HEK293 (cell line): ENCODE measurements at regions not wholly inside any gene's neighbourhood (a gene's known extent, or its start where the extent isn't known, plus 50 kb on each side); places are given as distances from the start of the nearest gene placed in this dataset.

Experiments used
- CTCF ChIP-seq: fragments of 450-650 bp; formaldehyde crosslinking; IDR thresholded peaks from 2 replicates; pipeline ENCODE4 v1.5.1; 2016; ENCODE audit warnings: missing biosample characterization, missing genetic modification characterization
- ZNF416 ChIP-seq: fragments of 450-650 bp; formaldehyde crosslinking; IDR thresholded peaks from 2 replicates; pipeline ENCODE4 v1.5.1; 2016; ENCODE audit warnings: missing biosample characterization, missing genetic modification characterization
- TF ChIP-seq, protein P1 (sequence below): fragments of 450-650 bp; formaldehyde crosslinking; IDR thresholded peaks from 2 replicates; pipeline ENCODE4 v1.5.1; 2016; ENCODE audit warnings: missing biosample characterization, missing genetic modification characterization
- TF ChIP-seq, protein P2 (sequence below): fragments of 450-650 bp; IDR thresholded peaks from 2 replicates; pipeline ENCODE4 v1.5.1; 2018; ENCODE audit warnings: missing biosample characterization, mild to moderate bottlenecking, missing genetic modification characterization
- TF ChIP-seq, protein P3 (sequence below): fragments of 450-650 bp; formaldehyde crosslinking; IDR thresholded peaks from 2 replicates; pipeline ENCODE4 v1.5.1; 2016; ENCODE audit warnings: missing biosample characterization, missing genetic modification characterization, low read depth
- TF ChIP-seq, protein P4 (sequence below): fragments of 450-650 bp; formaldehyde crosslinking; conservative IDR thresholded peaks from 2 replicates; pipeline ENCODE4 v1.5.1; 2016; ENCODE audit warnings: low read depth, missing biosample characterization, missing genetic modification characterization
- TF ChIP-seq, protein P5 (sequence below): fragments of 450-650 bp; formaldehyde crosslinking; IDR thresholded peaks from 2 replicates; pipeline ENCODE4; 2016; ENCODE audit warnings: missing biosample characterization, missing genetic modification characterization

DNA sequence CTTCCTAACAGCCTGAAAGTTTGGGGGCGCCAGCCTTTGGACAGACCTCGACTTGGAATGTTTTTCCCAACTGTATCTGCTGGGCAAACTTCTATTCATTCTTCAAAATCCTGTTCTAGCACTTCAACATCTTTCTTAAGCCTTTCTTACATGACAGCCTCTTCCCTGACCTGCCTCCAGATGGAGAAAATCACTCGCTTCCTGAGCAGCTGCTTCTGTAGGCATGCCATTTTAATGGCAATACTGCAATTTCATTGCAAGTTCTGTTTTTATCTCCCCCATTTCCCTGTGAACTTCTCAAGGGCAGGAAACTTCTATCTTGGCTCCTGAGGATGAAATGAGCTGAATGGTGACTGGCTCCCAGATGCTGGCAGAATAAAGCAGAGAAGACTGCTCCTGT is 128.8 kb upstream of the ASIC2 start:
- no peak for TF ChIP-seq CTCF (tag by site-specific recombination)
- TF ChIP-seq, protein P1, sequence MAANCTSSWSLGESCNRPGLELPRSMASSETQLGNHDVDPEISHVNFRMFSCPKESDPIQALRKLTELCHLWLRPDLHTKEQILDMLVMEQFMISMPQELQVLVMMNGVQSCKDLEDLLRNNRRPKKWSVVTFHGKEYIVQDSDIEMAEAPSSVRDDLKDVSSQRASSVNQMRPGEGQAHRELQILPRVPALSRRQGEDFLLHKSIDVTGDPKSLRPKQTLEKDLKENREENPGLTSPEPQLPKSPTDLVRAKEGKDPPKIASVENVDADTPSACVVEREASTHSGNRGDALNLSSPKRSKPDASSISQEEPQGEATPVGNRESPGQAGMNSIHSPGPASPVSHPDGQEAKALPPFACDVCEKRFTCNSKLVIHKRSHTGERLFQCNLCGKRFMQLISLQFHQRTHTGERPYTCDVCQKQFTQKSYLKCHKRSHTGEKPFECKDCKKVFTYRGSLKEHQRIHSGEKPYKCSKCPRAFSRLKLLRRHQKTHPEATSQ (tag by site-specific recombination) = no peak
- no peak for TF ChIP-seq ZNF416 (tag by site-specific recombination)
- TF ChIP-seq, protein P2, sequence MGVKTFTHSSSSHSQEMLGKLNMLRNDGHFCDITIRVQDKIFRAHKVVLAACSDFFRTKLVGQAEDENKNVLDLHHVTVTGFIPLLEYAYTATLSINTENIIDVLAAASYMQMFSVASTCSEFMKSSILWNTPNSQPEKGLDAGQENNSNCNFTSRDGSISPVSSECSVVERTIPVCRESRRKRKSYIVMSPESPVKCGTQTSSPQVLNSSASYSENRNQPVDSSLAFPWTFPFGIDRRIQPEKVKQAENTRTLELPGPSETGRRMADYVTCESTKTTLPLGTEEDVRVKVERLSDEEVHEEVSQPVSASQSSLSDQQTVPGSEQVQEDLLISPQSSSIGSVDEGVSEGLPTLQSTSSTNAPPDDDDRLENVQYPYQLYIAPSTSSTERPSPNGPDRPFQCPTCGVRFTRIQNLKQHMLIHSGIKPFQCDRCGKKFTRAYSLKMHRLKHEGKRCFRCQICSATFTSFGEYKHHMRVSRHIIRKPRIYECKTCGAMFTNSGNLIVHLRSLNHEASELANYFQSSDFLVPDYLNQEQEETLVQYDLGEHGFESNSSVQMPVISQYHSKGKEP (tag by site-specific recombination) = no peak
- TF ChIP-seq, protein P3, sequence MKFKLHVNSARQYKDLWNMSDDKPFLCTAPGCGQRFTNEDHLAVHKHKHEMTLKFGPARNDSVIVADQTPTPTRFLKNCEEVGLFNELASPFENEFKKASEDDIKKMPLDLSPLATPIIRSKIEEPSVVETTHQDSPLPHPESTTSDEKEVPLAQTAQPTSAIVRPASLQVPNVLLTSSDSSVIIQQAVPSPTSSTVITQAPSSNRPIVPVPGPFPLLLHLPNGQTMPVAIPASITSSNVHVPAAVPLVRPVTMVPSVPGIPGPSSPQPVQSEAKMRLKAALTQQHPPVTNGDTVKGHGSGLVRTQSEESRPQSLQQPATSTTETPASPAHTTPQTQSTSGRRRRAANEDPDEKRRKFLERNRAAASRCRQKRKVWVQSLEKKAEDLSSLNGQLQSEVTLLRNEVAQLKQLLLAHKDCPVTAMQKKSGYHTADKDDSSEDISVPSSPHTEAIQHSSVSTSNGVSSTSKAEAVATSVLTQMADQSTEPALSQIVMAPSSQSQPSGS = no peak
- TF ChIP-seq, protein P4, sequence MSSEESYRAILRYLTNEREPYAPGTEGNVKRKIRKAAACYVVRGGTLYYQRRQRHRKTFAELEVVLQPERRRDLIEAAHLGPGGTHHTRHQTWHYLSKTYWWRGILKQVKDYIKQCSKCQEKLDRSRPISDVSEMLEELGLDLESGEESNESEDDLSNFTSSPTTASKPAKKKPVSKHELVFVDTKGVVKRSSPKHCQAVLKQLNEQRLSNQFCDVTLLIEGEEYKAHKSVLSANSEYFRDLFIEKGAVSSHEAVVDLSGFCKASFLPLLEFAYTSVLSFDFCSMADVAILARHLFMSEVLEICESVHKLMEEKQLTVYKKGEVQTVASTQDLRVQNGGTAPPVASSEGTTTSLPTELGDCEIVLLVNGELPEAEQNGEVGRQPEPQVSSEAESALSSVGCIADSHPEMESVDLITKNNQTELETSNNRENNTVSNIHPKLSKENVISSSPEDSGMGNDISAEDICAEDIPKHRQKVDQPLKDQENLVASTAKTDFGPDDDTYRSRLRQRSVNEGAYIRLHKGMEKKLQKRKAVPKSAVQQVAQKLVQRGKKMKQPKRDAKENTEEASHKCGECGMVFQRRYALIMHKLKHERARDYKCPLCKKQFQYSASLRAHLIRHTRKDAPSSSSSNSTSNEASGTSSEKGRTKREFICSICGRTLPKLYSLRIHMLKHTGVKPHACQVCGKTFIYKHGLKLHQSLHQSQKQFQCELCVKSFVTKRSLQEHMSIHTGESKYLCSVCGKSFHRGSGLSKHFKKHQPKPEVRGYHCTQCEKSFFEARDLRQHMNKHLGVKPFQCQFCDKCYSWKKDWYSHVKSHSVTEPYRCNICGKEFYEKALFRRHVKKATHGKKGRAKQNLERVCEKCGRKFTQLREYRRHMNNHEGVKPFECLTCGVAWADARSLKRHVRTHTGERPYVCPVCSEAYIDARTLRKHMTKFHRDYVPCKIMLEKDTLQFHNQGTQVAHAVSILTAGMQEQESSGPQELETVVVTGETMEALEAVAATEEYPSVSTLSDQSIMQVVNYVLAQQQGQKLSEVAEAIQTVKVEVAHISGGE (tag by site-specific recombination) = no peak
- TF ChIP-seq, protein P5, sequence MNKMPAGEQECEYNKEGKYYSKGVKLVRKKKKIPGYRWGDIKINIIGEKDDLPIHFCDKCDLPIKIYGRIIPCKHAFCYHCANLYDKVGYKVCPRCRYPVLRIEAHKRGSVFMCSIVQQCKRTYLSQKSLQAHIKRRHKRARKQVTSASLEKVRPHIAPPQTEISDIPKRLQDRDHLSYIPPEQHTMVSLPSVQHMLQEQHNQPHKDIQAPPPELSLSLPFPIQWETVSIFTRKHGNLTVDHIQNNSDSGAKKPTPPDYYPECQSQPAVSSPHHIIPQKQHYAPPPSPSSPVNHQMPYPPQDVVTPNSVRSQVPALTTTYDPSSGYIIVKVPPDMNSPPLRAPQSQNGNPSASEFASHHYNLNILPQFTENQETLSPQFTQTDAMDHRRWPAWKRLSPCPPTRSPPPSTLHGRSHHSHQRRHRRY (tag by site-specific recombination) = no peak
